HUES48 (cell line): ENCODE measurements at regions not wholly inside any gene's neighbourhood (a gene's known extent, or its start where the extent isn't known, plus 50 kb on each side); places are given as distances from the start of the nearest gene placed in this dataset.

ENCODE experiments used
- H3K27ac ChIP-seq: one replicate; pipeline ENCODE4 v1.7.0; 2013; ENCODE audit warnings: low read depth, low read length, inconsistent platforms
- H3K27me3 ChIP-seq: 2 replicates; pipeline ENCODE4 v1.6.1; 2013; ENCODE audit warnings: mild to moderate bottlenecking, low read length; ENCODE audit not compliant: control insufficient read depth, insufficient read depth
- H3K36me3 ChIP-seq: 2 replicates; pipeline ENCODE4 v1.6.1; 2013; ENCODE audit warnings: low read length; ENCODE audit not compliant: control insufficient read depth, insufficient read depth
- H3K4me1 ChIP-seq: 2 replicates; pipeline ENCODE4 v1.6.1; 2013; ENCODE audit warnings: mild to moderate bottlenecking, low read length; ENCODE audit not compliant: control insufficient read depth, insufficient read depth
- H3K4me3 ChIP-seq: 2 replicates; pipeline ENCODE4 v1.5.1; 2013; ENCODE audit warnings: mild to moderate bottlenecking, low read depth, low read length
- H3K9ac ChIP-seq: 2 replicates; pipeline ENCODE4 v1.6.1; 2013; ENCODE audit warnings: mild to moderate bottlenecking, low read depth, low read length, moderate library complexity
- H3K9me3 ChIP-seq: 2 replicates; pipeline ENCODE4 v1.6.1; 2013; ENCODE audit warnings: low read length; ENCODE audit not compliant: control insufficient read depth, insufficient read depth

DNA sequence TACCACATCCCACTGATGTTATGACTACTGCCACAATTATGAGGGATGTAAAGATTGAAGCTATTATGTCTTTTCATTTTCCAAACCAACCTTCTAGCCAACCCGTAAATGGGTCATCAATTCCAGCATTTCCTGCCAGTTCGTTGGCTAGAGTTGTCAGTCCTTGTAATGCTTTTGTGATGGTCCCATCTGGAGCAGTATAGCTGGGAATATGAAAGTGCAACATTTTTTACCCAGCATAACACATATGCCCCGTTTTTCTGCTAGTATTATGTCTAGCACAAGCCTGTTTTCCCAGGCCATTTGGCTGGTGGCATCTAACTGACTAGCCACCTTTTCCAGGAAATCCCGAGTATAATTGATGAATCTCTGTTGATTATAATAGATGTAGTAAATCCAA lies 1501.6 kb upstream of the SLC39A10 start:
- peaks cover 11% of the 10 kb centered on the region; the same call in 1 of the 2 replicates for H3K9me3 ChIP-seq
- H3K27me3 ChIP-seq = no peaks in the 10 kb centered on the region
- no peaks in the 10 kb centered on the region for H3K4me1 ChIP-seq
- H3K9ac ChIP-seq = no peak overlapping the region
- no peak overlapping the region for H3K27ac ChIP-seq
- no peaks in the 10 kb centered on the region for H3K36me3 ChIP-seq
- H3K4me3 ChIP-seq = no peak overlapping the region

DNA sequence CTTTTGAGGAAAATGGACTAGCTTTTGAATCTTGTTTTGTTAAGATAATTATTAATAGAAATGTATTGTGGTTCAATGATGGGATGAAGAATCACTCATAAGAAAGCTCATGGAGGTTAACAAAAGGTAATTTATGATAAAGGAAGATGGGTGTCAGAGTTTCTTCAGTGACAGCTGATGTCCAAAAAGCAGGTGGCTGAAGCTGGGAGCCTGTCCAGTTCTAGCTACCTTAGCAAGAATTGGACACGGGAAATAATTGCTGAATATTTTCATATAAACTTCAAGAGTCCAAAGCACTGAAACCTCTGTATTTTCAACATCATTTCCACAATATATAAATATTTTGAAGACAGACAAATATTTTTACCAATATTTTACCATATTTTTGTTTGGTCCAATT lies 1505.8 kb upstream of the SLC39A10 start:
- Histone ChIP-seq H3K9ac (no peak overlapping the region), H3K27ac (no peak overlapping the region), H3K36me3 (no peaks in the 10 kb centered on the region), H3K27me3 (no peaks in the 10 kb centered on the region), H3K4me3 (no peak overlapping the region), H3K9me3 (no peaks in the 10 kb centered on the region), H3K4me1 (no peaks in the 10 kb centered on the region)

DNA sequence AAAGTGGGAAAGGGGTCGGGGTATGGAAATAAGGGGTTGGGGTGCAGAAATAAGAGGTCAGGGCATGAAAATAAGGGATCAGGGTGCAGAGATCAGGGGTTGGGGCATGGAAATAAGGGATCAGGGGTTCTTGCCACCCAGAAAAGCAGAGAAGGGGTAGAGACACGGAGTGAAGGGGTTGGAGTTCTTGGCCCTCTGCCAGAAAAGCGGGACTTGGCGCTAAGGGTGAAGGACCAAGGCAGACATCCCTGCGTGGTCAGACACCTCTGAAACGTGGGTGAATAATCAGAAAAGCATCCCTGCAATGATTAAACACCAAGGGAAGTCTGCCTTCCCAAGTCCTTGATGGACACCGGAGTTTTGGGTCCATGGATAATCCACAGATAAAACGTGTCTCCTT lies 1521.6 kb upstream of the SLC39A10 start:
- no peaks in the 10 kb centered on the region for H3K27me3 ChIP-seq
- peaks cover 4% of the 10 kb centered on the region; the same call in 1 of the 2 replicates for H3K9me3 ChIP-seq
- no peak overlapping the region for H3K9ac ChIP-seq
- no peaks in the 10 kb centered on the region for H3K36me3 ChIP-seq
- H3K4me3 ChIP-seq = no peak overlapping the region
- H3K27ac ChIP-seq = no peak overlapping the region
- peaks cover 15% of the 10 kb centered on the region for H3K4me1 ChIP-seq

DNA sequence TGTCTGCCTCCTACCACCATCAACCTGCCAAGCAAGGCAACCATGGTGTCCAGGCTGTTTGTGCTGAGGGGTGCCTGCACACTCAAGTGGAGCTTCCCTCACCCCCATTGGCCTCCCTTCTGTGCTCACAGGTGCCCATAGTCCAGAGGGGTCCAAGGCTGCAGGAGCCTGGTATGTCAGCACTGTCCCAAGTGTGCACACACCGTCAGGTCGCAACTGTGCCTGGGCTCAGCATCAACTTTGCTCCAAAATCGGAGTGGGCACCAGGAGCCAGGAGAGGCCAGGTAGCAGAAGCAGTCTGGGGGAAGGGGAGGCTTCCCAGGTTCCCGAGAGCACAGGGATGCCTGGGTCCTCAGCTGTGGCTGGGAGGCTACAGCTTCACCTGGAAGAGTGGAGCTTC lies 1528.2 kb upstream of the SLC39A10 start:
- no peaks in the 10 kb centered on the region for H3K4me1 ChIP-seq
- H3K9me3 ChIP-seq = no peaks in the 10 kb centered on the region
- no peak overlapping the region for H3K9ac ChIP-seq

DNA sequence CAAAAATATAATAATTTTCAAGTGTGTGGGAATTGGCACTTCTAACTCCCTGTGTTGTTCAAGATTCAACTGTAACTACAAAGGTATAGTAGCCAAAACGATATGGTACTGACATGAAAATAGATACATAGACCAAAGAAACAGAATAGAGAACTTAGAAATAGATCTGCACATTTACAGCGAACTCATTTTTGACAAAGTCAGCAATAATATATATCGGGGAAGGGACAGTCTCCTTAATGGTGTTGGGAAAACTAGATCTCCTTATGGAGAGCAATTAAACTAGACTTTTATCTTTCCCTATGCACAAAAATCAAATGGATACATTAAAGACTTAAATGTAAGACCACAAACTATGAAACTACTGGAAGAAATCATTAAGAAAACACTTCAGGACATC lies 1530.6 kb upstream of the SLC39A10 start:
- Histone ChIP-seq H3K36me3 (no peaks in the 10 kb centered on the region), H3K4me3 (no peak overlapping the region), H3K9ac (no peak overlapping the region), H3K27ac (no peak overlapping the region), H3K4me1 (no peaks in the 10 kb centered on the region), H3K27me3 (no peaks in the 10 kb centered on the region), H3K9me3 (no peaks in the 10 kb centered on the region)

More for the DNA sequence above, 1528.2 kb upstream of the SLC39A10 start:
- no peak overlapping the region for H3K27ac ChIP-seq
- no peaks in the 10 kb centered on the region for H3K27me3 ChIP-seq
- H3K36me3 ChIP-seq = no peaks in the 10 kb centered on the region
- no peak overlapping the region for H3K4me3 ChIP-seq

DNA sequence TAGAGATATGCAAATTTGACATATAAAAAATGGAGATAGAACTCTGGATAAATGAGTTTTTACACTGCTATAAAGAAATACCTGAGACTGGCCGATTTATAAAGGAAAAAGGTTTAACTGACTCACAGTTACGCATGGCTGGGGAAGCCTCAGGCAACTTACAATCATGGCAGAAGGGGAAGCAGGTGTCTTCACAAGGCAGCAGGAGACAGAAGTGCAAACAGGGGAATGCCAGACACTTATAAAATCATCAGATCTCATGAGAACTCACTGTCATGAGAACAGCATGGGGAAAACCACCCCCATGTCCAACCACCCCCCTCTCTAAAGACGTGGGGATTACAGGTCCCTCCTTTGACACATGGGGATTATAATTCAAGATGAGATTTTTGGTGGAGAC lies 1540.2 kb upstream of the SLC39A10 start:
- no peaks in the 10 kb centered on the region for H3K9me3 ChIP-seq
- no peak overlapping the region for H3K9ac ChIP-seq
- no peaks in the 10 kb centered on the region for H3K36me3 ChIP-seq
- no peaks in the 10 kb centered on the region for H3K27me3 ChIP-seq
- no peak overlapping the region for H3K27ac ChIP-seq
- H3K4me1 ChIP-seq = peaks cover 4% of the 10 kb centered on the region
- no peak overlapping the region for H3K4me3 ChIP-seq

DNA sequence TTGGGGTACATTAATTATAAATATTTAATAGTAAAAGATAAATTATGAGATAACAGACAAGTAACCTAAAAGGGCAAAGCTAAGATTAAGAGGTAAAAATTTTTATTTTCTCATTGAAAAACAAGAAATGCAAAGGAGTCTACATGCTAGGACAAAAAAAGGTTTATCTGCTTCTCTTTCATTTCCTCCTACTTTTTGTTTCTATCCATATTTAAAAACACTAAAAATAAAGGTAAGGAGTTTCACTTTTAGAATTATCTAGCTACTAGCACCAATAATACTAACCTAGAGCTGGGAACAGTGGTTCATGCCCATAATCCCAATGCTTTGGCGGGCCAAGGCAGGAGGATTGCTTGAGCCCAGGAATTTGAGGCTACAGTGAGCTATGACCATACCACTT lies 1551.7 kb upstream of the SLC39A10 start:
- Histone ChIP-seq H3K27ac (no peak overlapping the region), H3K4me3 (no peak overlapping the region), H3K9ac (no peak overlapping the region), H3K27me3 (no peaks in the 10 kb centered on the region), H3K36me3 (no peaks in the 10 kb centered on the region), H3K4me1 (no peaks in the 10 kb centered on the region), H3K9me3 (no peaks in the 10 kb centered on the region)

DNA sequence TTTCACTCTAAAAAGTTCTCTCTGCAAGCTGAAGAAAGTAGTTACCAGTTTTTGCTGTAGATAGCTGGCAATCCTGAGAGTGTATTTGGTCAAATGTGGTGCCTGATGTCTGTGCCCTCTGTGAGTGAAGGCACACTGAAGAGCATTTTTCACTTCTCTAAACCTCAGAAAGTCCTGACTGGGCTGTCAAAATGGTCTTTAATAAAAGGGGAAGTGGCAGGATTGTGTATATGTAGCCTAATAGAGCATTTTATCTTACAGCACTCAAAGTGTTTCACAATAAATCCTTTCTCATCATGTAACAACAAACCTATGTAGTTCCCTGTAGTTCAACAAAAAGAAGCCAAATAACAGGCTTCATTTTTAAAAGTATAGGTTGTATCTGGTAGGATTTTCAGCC lies 1552.3 kb upstream of the SLC39A10 start:
- Histone ChIP-seq H3K4me1 (no peaks in the 10 kb centered on the region), H3K27me3 (no peaks in the 10 kb centered on the region), H3K9ac (no peak overlapping the region), H3K36me3 (no peaks in the 10 kb centered on the region), H3K4me3 (no peak overlapping the region), H3K9me3 (no peaks in the 10 kb centered on the region), H3K27ac (no peak overlapping the region)

DNA sequence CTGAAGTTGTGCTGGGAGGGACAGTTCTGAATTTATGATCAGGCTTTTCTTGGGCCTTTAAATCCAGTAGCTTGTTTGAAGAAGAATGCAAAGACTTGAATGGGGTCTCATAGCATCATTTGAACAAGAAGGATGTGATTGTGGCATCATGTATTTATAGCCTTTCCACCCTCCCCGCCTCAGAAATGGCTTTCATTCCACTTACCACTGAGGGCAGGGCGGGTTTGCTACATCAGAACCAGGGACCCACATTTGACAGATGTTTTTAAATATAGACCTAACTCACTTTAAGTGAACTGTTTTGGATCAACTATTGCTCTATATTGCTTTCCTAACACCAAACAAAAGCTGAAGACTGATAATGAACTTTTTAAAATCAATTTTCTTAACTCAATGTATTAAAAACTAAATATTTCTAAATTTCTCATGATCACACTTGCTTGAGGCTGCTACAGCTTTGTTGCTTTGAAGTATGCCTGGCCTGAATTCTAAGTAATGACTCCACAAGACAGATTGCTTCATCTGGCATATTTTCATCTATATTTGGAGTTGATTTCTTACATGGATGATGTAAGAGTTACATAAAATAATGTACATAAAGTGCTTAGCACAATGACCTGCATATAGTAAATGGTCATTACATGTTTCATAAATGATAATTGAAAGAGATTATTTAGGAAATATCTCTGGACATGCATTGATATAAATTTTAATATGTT lies 1552.9 kb upstream of the SLC39A10 start:
- Histone ChIP-seq H3K36me3 (no peaks in the 10 kb centered on the region), H3K4me1 (no peaks in the 10 kb centered on the region), H3K9ac (no peak overlapping the region), H3K9me3 (no peaks in the 10 kb centered on the region), H3K4me3 (no peak overlapping the region), H3K27me3 (no peaks in the 10 kb centered on the region), H3K27ac (no peak overlapping the region)

DNA sequence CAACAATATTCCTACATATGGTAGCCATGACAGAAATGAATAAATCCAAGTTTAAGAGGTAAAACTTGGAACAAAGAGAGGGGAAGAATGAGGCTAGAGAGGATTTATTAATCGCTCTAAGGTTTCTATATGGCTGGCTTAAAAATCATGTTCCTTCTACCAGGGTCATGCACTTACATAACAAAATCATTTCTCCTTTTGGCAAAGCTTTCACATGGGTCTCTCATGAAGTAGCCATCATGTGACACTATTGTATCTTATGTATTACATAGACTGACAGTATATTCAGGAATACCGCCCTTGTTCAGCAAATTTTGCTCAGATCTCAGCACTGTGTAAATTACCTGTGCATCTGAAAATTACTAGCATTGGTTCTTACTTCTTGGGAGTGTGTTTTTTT lies 1554.5 kb upstream of the SLC39A10 start:
- H3K27ac ChIP-seq = no peak overlapping the region
- no peak overlapping the region for H3K9ac ChIP-seq
- no peaks in the 10 kb centered on the region for H3K9me3 ChIP-seq
- H3K27me3 ChIP-seq = no peaks in the 10 kb centered on the region
- H3K36me3 ChIP-seq = no peaks in the 10 kb centered on the region
- H3K4me1 ChIP-seq = no peaks in the 10 kb centered on the region
- H3K4me3 ChIP-seq = no peak overlapping the region

DNA sequence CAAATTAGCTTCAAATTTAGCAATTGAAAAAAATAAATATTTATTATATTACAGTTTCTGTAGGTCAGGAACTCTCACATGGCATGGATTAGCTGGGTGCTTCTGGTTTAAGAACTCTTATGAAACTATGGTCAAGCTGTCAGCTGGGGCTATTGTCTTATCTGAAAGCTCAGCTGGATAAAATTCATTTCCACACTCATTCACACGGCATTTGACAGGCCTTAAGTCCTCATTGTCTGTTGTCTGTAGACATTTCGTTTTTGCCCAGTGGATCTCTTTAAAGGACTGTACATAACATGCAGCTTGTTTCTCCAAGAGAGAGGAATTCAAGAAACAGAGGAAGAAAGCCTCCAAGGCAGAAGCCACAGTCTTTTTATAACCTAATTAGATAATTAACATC lies 1556.8 kb upstream of the SLC39A10 start:
- no peaks in the 10 kb centered on the region for H3K9me3 ChIP-seq
- H3K27ac ChIP-seq = no peak overlapping the region
- H3K9ac ChIP-seq = no peak overlapping the region
- H3K27me3 ChIP-seq = no peaks in the 10 kb centered on the region
- H3K4me1 ChIP-seq = no peaks in the 10 kb centered on the region
- no peaks in the 10 kb centered on the region for H3K36me3 ChIP-seq
- H3K4me3 ChIP-seq = no peak overlapping the region
